Body of pancreas (tissue), 4 donors: ENCODE measurements at regions not wholly inside any gene's neighbourhood (a gene's known extent, or its start where the extent isn't known, plus 50 kb on each side); places are given as distances from the start of the nearest gene placed in this dataset.

ENCODE experiments used
- CTCF ChIP-seq, 7 experiments: fragments of 450-650 bp in 4 of 7; fragments of 200-600 bp in 3 of 7; sonication (generic) in 3 of 7; IDR thresholded peaks; one replicate each; pipeline ENCODE4 v1.5.1; 2016 to 2019; ENCODE audit warnings: antibody characterized with exemption in 7 of 7
- POLR2A ChIP-seq, 3 donors: fragments of 450-650 bp; IDR thresholded peaks; one replicate each; pipeline ENCODE4 v1.6.1; 2016; ENCODE audit warnings: antibody characterized with exemption in 3 of 3, mild to moderate bottlenecking in 2 of 3

GRCh38 chr12:92304371-92305055 is 158.9 kb upstream of the BTG1 start:
- TF ChIP-seq CTCF (IDR thresholded peaks at IDR 0.05) (no peak), POLR2A (IDR thresholded peaks at IDR 0.05) (no peak)
